PC-3 (cell line): ENCODE measurements at regions not wholly inside any gene's neighbourhood (a gene's known extent, or its start where the extent isn't known, plus 50 kb on each side); places are given as distances from the start of the nearest gene placed in this dataset.

Experiments used
- ATAC-seq: fragments of 200-7000 bp; cut with Tn5 transposase; 2 replicates; pipeline ENCODE4 v1.9.1; 2020; ENCODE audit warnings: mild to moderate bottlenecking, moderate library complexity
- BruUV-seq: library from RNA; stranded (reverse); fragments of 400-500 nt; replicated peaks from 2 replicates; lab custom pipeline; 2021; lab: Mats Ljungman, UMichigan
- CTCF ChIA-PET: fragments of 300-600 bp; sonication (Branson Sonifier 250); formaldehyde crosslinking; loops from one replicate; lab custom pipeline; 2022; ENCODE audit warnings: antibody characterized with exemption; lab: Charles Lee
- POLR2A ChIA-PET: fragments of 300-600 bp; sonication (Branson Sonifier 250); formaldehyde crosslinking; loops from one replicate; lab custom pipeline; 2022; ENCODE audit warnings: antibody characterized with exemption; ENCODE audit not compliant: unreplicated experiment; lab: Charles Lee
- DNase-seq: peaks from one replicate; pipeline ENCODE4 v3.0.0-alpha.2; 2015
- H2AFZ ChIP-seq: fragments of 300-600 bp; sonication (generic); 2 replicates; pipeline ENCODE4 v1.6.0; 2016; ENCODE audit warnings: antibody characterized with exemption, low read length
- H3F3A ChIP-seq: fragments of 300-600 bp; sonication (generic); one replicate; pipeline ENCODE4 v1.6.0; 2017; ENCODE audit warnings: antibody characterized with exemption, low read length, control low read depth, mild to moderate bottlenecking; ENCODE audit not compliant: unreplicated experiment
- H3K27ac ChIP-seq: fragments of 300-600 bp; sonication (generic); 2 replicates; pipeline ENCODE4 v1.5.1; 2016; ENCODE audit warnings: mild to moderate bottlenecking, low read length
- H3K27me3 ChIP-seq: fragments of 300-600 bp; sonication (generic); 2 replicates; pipeline ENCODE4 v1.6.1; 2016; ENCODE audit warnings: low read length, mixed read lengths
- H3K36me3 ChIP-seq: fragments of 300-600 bp; sonication (generic); 2 replicates; pipeline ENCODE4 v1.6.1; 2016; ENCODE audit warnings: low read depth, mixed run types, low read length, mixed read lengths
- H3K4me1 ChIP-seq: fragments of 300-600 bp; sonication (generic); 2 replicates; pipeline ENCODE4 v1.5.1; 2016; ENCODE audit warnings: low read length; ENCODE audit not compliant: insufficient read depth
- H3K4me2 ChIP-seq: fragments of 300-600 bp; sonication (generic); 2 replicates; pipeline ENCODE4 v1.6.0; 2016; ENCODE audit warnings: low read length
- H3K4me3 ChIP-seq: fragments of 300-600 bp; sonication (generic); 2 replicates; pipeline ENCODE4 v1.5.1; 2016; ENCODE audit warnings: mild to moderate bottlenecking, low read length, mixed read lengths
- H3K79me2 ChIP-seq: fragments of 300-600 bp; sonication (generic); 2 replicates; pipeline ENCODE4 v1.6.1; 2017; ENCODE audit warnings: low read length, mixed read lengths
- H3K9ac ChIP-seq: fragments of 300-600 bp; sonication (generic); 2 replicates; pipeline ENCODE4 v1.6.0; 2016; ENCODE audit warnings: mild to moderate bottlenecking, low read length
- H3K9me2 ChIP-seq: fragments of 300-600 bp; sonication (generic); replicated peaks from 2 replicates; pipeline ENCODE4 v1.6.1; 2016; ENCODE audit warnings: mixed run types, low read length, mixed read lengths
- H3K9me3 ChIP-seq: fragments of 300-600 bp; sonication (generic); 2 replicates; pipeline ENCODE4 v1.6.1; 2016; ENCODE audit warnings: low read length, mixed read lengths
- H4K20me1 ChIP-seq: fragments of 300-600 bp; sonication (generic); 2 replicates; pipeline ENCODE4 v1.6.1; 2016; ENCODE audit warnings: low read length, mixed read lengths
- EZH2 ChIP-seq: fragments of 300-600 bp; sonication (generic); IDR thresholded peaks from one replicate; pipeline ENCODE4 v1.6.1; 2017; ENCODE audit warnings: antibody characterized with exemption, mild to moderate bottlenecking, low read length; ENCODE audit not compliant: unreplicated experiment
- EZH2phosphoT487 ChIP-seq: fragments of 300-600 bp; sonication (generic); IDR thresholded peaks from 2 replicates; pipeline ENCODE4 v1.6.1; 2018; ENCODE audit warnings: mild to moderate bottlenecking, antibody characterized with exemption, low read length, borderline replicate concordance
- intact Hi-C: fragments of 100-400 bp; cut with micrococcal nuclease; formaldehyde crosslinking; loops from 2 replicates; pipeline ENCODE4 v1.9.0; 2023
- TF ChIP-seq, protein P1 (sequence below): fragments of 300-600 bp; sonication (generic); conservative IDR thresholded peaks from 2 replicates; pipeline ENCODE4 v1.5.1; 2017; ENCODE audit warnings: antibody characterized with exemption, low read depth, mild to moderate bottlenecking, low read length

DNA sequence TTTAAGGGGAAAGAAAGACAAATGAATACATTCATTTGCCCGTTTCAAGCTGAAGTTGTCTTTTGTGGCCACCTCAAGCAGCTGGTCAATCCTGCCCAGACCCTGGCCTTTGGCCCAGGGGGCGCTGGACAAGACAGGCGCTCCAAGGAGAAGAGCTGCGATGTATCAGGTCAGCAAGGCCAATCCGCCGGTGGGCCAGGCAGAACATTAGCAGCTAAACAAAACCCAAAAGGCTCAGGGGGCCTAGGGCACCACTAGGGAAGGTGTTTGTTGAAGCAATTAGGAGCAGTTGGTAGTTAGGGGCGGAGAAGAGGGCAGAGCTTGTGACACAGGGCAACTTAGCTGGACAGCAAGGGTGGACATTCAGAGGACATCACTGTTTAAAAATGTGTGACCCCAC is 60.8 kb upstream of the TMEM33 start:
- Histone ChIP-seq H3K9me2 (no peaks in the 10 kb centered on the region), H3K36me3 (no peaks in the 10 kb centered on the region), H3K9ac (no peak overlapping the region), H3K79me2 (no peaks in the 10 kb centered on the region), H3K4me3 (no peak overlapping the region), H3K4me1 (no peaks in the 10 kb centered on the region), H3K27me3 (0 out of 2 replicates have a peak, but pooled peaks cover 8% of the 10 kb centered on the region), H2AFZ (no peak overlapping the region), H3K9me3 (no peaks in the 10 kb centered on the region), H4K20me1 (no peaks in the 10 kb centered on the region), H3F3A (no peaks in the 10 kb centered on the region), H3K4me2 (no peak overlapping the region), H3K27ac (no peak overlapping the region)
- intact Hi-C loops = no loop called here
- no peak for DNase-seq
- ATAC-seq = no peak
- ChIA-PET POLR2A (no interaction called here), CTCF (no interaction called here)
- TF ChIP-seq EZH2phosphoT487 (no peak), EZH2 (no peak)
- TF ChIP-seq, protein P1, sequence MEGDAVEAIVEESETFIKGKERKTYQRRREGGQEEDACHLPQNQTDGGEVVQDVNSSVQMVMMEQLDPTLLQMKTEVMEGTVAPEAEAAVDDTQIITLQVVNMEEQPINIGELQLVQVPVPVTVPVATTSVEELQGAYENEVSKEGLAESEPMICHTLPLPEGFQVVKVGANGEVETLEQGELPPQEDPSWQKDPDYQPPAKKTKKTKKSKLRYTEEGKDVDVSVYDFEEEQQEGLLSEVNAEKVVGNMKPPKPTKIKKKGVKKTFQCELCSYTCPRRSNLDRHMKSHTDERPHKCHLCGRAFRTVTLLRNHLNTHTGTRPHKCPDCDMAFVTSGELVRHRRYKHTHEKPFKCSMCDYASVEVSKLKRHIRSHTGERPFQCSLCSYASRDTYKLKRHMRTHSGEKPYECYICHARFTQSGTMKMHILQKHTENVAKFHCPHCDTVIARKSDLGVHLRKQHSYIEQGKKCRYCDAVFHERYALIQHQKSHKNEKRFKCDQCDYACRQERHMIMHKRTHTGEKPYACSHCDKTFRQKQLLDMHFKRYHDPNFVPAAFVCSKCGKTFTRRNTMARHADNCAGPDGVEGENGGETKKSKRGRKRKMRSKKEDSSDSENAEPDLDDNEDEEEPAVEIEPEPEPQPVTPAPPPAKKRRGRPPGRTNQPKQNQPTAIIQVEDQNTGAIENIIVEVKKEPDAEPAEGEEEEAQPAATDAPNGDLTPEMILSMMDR = no peak
- BruUV-seq = no TSS peak

DNA sequence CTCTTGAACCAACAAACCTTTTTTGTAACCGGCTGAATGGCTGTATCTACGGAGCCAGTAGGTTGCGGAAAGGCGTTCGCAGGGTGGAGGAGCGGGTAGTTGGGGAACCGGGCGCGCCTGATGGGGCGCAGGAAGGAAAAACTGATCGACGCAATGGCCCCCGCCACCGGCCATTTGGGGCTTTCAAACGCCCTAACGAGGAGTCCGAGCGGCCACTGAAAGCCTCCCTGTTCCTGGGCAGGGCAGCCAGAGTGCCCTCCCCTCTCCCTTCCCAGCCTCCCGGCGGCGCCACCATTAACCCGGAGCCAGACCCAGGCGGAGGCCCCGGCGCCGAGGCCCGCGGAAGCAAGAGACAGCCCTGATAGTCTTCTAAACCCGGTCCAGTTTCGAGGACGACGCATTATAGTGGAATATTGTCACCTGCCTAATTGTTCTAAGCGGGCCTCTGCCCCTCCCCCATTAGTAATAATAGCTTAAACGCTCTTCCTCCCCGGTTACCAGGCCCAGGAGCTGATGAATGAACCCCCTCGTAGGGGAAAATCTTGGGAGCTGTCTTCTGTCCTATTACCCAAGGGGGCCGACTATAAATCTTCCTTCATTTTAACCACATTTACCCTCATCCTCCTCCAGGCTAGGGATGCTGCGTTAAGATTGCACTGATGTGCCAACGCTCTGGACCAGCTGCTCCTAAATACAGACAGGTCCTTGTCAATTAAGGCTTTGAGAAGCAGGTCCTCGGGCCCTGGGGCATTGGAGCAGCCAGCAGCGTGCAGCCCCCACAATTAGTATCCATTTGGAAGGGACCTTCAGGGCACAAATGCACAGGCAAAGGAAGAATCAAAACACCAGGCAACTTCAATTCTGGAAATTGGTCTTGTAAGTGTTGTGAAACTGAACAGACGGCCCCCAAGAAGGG is 61.6 kb upstream of the TMEM33 start:
- no peaks in the 10 kb centered on the region for H4K20me1 ChIP-seq
- H3F3A ChIP-seq = no peaks in the 10 kb centered on the region
- intact Hi-C loops = no loop called here
- TF ChIP-seq EZH2phosphoT487 (no peak), EZH2 (no peak)
- TF ChIP-seq, protein P1 = no peak
- H2AFZ ChIP-seq = no peak overlapping the region
- no peak for DNase-seq
- H3K9me3 ChIP-seq = no peaks in the 10 kb centered on the region
- BruUV-seq = no TSS peak
- no peaks in the 10 kb centered on the region for H3K36me3 ChIP-seq
- no peaks in the 10 kb centered on the region for H3K79me2 ChIP-seq
- ChIA-PET POLR2A (no interaction called here), CTCF (no interaction called here)
- H3K4me2 ChIP-seq = no peak overlapping the region
- no peak overlapping the region for H3K4me3 ChIP-seq
- H3K27me3 ChIP-seq = 0 out of 2 replicates have a peak, but pooled peaks cover 8% of the 10 kb centered on the region
- no peaks in the 10 kb centered on the region for H3K4me1 ChIP-seq
- H3K27ac ChIP-seq = no peak overlapping the region
- H3K9me2 ChIP-seq = no peaks in the 10 kb centered on the region
- no peak for ATAC-seq
- H3K9ac ChIP-seq = no peak overlapping the region

DNA sequence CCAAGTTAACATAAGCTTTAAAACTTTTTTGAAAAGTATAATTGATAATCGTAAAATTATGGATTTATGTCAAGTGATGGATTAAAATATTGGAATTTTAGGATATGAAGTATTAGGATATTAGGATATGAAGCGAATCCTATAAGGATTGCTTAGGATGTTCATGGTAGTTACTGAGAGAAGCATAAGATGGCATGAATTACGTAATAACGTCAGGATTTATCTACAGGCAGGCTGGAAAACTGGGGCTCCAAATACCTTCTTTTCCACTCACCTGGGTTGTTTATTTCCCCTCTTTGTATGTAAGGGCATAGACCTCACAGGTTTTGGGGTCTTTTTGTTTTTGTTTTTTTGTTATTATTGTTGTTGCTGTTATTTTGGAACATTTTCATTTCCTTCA is 65.2 kb upstream of the TMEM33 start:
- no peak overlapping the region for H3K4me3 ChIP-seq
- H3K4me2 ChIP-seq = no peak overlapping the region
- no peaks in the 10 kb centered on the region for H3K27me3 ChIP-seq
- no peaks in the 10 kb centered on the region for H3K4me1 ChIP-seq
- H3F3A ChIP-seq = no peaks in the 10 kb centered on the region
- H4K20me1 ChIP-seq = no peaks in the 10 kb centered on the region
- DNase-seq (no peak), ATAC-seq (no peak)
- no peaks in the 10 kb centered on the region for H3K9me2 ChIP-seq
- ChIA-PET CTCF (no interaction called here), POLR2A (no interaction called here)
- H2AFZ ChIP-seq = no peak overlapping the region
- H3K79me2 ChIP-seq = no peaks in the 10 kb centered on the region
- no peaks in the 10 kb centered on the region for H3K36me3 ChIP-seq
- no peak overlapping the region for H3K27ac ChIP-seq
- H3K9me3 ChIP-seq = no peaks in the 10 kb centered on the region
- TF ChIP-seq, protein P1 = no peak
- TF ChIP-seq EZH2 (no peak), EZH2phosphoT487 (no peak)
- intact Hi-C loops = no loop called here
- BruUV-seq = no TSS peak
- no peak overlapping the region for H3K9ac ChIP-seq
